ENCODE measurements at regions not wholly inside any gene's neighbourhood (a gene's known extent, or its start where the extent isn't known, plus 50 kb on each side); places are given as distances from the start of the nearest gene placed in this dataset.

DNA sequence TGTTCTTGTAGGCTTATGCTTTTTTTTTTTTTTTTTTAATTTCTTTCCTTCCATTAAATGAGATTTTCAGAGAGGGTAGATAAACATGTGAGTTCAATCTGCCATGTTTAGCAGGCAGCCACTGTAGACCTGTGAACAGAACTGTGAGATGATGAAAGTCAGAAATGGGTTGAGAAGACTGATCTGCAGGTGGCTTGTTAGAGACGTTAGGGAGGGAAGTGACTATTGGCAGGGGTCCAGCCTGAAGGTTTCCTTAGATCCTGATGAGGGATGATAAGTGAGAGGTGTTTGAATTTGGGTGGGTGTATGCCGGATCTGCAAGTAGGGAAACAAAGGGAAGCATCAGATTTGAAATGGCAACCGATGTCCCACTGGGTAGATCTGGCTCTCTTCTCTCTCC is 157.8 kb downstream of the HS3ST3B1 start:
- no peak for TF ChIP-seq POLR2A (IDR thresholded peaks at IDR 0.05)
- no peak for TF ChIP-seq POLR2AphosphoS5 (IDR thresholded peaks at IDR 0.05; ENCODE audit: insufficient read depth in 1 of 2, low read depth in 1 of 2)
